Cardiac fibroblast (primary cell): ENCODE measurements at regions not wholly inside any gene's neighbourhood (a gene's known extent, or its start where the extent isn't known, plus 50 kb on each side); places are given as distances from the start of the nearest gene placed in this dataset.

ENCODE experiments used
- DNase-seq, 2 donors: peaks; one replicate each; pipeline versions ENCODE4 v3.0.0 to v3.0.0-alpha.2; 2010; ENCODE audit warnings: low read depth in 2 of 2
- H3K4me3 ChIP-seq, 2 donors: replicated peaks in 1 of 2; 1 replicate in 1 of 2; 2 replicates in 1 of 2; pipeline ENCODE4 v1.5.1; 2011; ENCODE audit warnings: low read depth in 2 of 2, low read length in 2 of 2, mild to moderate bottlenecking in 2 of 2, moderate library complexity in 1 of 2
- TF ChIP-seq, protein P1 (sequence below): IDR thresholded peaks from one replicate; pipeline ENCODE4 v1.5.1; 2011; ENCODE audit warnings: low read depth, mild to moderate bottlenecking, low read length, inconsistent platforms

DNA sequence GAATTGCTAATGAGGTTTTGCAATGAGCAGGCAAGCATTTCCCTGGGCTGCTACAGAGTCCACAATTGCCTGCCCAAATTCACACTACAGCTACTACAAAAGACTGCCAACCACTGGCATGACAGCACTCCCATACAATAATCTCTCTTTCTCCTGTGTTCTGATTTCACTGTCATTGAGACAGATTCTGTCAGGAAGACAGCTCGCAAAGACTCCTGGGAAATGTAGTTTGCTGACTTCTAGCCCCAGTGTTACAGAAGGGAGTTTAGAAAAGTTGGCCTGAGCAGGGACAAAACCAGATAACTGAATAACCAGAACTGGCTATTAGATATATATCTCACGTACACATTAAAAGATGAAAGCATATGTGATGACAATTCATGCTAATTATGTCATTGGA lies 1231.3 kb upstream of the PRKX start:
- no peak for DNase-seq
- TF ChIP-seq, protein P1, sequence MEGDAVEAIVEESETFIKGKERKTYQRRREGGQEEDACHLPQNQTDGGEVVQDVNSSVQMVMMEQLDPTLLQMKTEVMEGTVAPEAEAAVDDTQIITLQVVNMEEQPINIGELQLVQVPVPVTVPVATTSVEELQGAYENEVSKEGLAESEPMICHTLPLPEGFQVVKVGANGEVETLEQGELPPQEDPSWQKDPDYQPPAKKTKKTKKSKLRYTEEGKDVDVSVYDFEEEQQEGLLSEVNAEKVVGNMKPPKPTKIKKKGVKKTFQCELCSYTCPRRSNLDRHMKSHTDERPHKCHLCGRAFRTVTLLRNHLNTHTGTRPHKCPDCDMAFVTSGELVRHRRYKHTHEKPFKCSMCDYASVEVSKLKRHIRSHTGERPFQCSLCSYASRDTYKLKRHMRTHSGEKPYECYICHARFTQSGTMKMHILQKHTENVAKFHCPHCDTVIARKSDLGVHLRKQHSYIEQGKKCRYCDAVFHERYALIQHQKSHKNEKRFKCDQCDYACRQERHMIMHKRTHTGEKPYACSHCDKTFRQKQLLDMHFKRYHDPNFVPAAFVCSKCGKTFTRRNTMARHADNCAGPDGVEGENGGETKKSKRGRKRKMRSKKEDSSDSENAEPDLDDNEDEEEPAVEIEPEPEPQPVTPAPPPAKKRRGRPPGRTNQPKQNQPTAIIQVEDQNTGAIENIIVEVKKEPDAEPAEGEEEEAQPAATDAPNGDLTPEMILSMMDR: no peak

DNA sequence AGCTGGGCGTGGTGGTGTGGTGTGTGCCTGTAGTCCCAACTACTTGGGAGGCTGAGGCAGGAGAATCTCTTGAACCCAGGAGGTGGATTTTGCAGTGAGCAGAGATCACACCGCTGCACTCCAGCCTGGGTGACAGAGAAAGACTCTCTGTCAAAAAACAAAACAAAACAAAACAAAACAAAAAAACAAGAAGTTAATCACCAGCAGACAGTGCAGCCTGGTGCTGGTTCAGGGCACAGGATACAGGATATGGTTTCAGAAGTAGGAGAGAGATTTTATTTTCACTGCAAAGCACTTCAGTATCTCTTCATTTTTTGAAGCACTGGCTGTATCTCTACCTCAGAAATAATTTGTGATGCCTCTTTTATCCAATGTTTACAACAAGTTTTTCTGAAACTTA lies 1222.9 kb upstream of the PRKX start:
- TF ChIP-seq, protein P1: no peak
- no peak for DNase-seq
- no peak overlapping the region for H3K4me3 ChIP-seq

More for the DNA sequence above, 1231.3 kb upstream of the PRKX start:
- no peak overlapping the region for H3K4me3 ChIP-seq

DNA sequence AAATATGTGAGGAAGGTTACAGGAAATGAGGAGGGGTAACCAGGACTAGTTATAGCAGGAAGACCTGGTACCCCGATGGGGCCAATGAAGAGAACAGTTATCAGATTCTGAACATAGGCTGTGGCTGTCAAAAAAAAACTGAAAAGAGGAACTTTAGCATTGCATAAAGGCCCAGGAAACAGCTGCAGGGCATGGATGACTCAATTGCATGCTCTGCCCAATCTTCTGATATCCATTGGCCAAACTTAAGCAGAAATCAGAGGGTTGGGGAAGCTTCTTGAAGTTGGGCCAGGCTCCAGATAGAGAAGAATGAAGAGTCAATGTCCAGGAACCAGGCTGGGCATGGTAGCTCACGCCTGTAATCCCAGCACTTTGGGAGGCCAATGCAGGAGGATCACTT lies 1222.4 kb upstream of the PRKX start:
- no peak for DNase-seq
- no peak overlapping the region for H3K4me3 ChIP-seq
- TF ChIP-seq, protein P1: no peak

DNA sequence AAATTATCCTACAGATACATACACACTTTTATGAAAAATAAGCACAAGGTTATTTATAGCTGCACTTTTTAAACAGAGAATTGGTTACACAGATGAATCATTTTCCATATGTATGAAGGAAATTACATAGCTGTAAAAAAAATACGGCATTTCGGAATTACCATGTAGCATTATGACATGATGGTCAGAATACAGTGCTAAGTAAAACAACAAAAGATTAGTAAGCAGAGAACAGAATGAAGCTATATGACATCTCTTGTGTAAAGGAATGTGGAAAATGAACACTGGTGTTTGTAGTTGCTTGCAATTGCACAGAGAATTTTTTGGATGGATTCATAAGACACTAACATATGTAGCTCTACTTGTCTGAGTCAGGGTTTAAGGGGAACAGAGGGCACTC lies 1222.0 kb upstream of the PRKX start:
- no peak overlapping the region for H3K4me3 ChIP-seq
- DNase-seq: no peak
- TF ChIP-seq, protein P1: no peak

DNA sequence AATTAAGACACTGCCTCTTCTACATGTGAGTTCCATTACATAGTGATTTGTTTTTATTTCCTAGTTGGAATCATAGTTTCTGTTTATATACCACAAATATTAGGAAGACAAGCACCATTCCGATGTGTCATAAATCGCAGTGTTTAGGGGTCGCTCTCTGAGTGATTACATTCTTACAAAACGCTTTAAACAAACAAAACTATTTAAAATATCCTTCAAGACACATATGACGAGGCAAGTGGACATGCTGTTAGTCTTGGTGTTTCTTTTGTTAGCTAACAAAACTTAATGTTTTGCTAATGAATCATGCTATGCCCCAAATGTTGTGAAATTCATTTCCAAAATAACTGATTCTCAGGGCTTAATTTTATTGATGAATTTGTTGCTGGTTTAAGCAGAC lies 1219.3 kb upstream of the PRKX start:
- no peak overlapping the region for H3K4me3 ChIP-seq
- TF ChIP-seq, protein P1: no peak
- peak in 1 of 2 donors; percentile 9 for DNase-seq

DNA sequence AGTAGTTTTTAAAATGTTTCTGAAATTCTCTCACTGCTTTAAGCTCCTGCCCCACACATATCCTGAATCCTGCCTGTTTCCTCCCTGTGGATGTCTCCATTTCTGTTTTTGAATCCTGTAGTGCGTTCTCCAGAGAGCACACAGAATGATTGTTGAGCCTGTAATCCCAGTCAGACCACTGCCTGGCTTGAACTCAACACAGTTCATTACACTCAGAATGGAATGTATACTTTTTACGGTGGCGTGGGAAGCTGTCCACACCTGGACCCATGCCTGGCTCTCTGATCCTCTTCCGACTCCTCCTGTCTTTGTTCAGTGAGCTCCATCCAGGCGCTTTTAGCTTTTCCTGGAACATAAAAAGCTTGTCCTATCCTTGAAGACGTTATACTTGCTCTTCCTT lies 1217.0 kb upstream of the PRKX start:
- DNase-seq: no peak

DNA sequence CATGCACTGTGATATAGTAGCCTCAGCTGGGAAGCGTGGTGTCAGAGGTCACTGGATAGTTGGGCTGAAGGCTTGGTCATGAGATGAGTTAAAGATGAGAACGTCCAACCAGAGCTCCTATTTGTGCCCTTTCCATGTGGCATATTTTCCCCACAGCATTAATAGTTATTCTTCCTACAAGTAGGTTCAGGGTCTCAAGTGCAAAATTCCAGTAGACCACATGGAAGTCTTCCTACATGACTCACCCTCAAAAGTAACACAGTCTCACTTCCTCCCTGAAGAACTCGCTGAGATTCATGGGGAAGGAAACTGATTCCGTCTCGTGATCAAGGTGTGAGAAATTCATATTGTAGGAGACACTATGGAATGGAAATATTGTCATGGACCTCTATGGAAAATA lies 1212.5 kb upstream of the PRKX start:
- no peak for DNase-seq
- TF ChIP-seq, protein P1: no peak
- no peak overlapping the region for H3K4me3 ChIP-seq

More for the DNA sequence above, 1217.0 kb upstream of the PRKX start:
- no peak overlapping the region for H3K4me3 ChIP-seq
- TF ChIP-seq, protein P1: no peak
